Mesendoderm (in vitro differentiated cells): ENCODE measurements at regions not wholly inside any gene's neighbourhood (a gene's known extent, or its start where the extent isn't known, plus 50 kb on each side); places are given as distances from the start of the nearest gene placed in this dataset.

ENCODE experiments used
- DNase-seq: peaks from one replicate; pipeline ENCODE4 v3.0.0; 2013
- H2AK5ac ChIP-seq: 2 replicates; pipeline ENCODE4 v1.6.1; 2013; ENCODE audit warnings: low read length, inconsistent platforms
- H2BK120ac ChIP-seq: 2 replicates; pipeline ENCODE4 v1.6.1; 2013; ENCODE audit warnings: low read depth, mild to moderate bottlenecking, low read length, moderate library complexity, mixed read lengths
- H2BK15ac ChIP-seq: replicated peaks from 2 replicates; pipeline ENCODE4 v1.6.1; 2013; ENCODE audit warnings: low read depth, mild to moderate bottlenecking, moderate library complexity
- H2BK5ac ChIP-seq: 2 replicates; pipeline ENCODE4 v1.6.1; 2013; ENCODE audit warnings: low read length, inconsistent platforms
- H3K18ac ChIP-seq: 2 replicates; pipeline ENCODE4 v1.6.1; 2013; ENCODE audit warnings: mild to moderate bottlenecking, low read length, mixed read lengths
- H3K23ac ChIP-seq: one replicate; pipeline ENCODE4 v1.6.1; 2013; ENCODE audit warnings: low read length
- H3K27ac ChIP-seq: 2 replicates; pipeline ENCODE4 v1.5.1; 2013; ENCODE audit warnings: low read depth, mild to moderate bottlenecking, inconsistent platforms, low read length, moderate library complexity
- H3K27me3 ChIP-seq: 2 replicates; pipeline ENCODE4 v1.6.1; 2013; ENCODE audit warnings: low read length, control low read depth, mild to moderate bottlenecking, inconsistent platforms; ENCODE audit not compliant: insufficient read depth, poor library complexity
- H3K36me3 ChIP-seq: 2 replicates; pipeline ENCODE4 v1.6.1; 2013; ENCODE audit warnings: low read length, inconsistent platforms; ENCODE audit not compliant: control insufficient read depth, insufficient read depth
- H3K4ac ChIP-seq: one replicate; pipeline ENCODE4 v1.6.1; 2013; ENCODE audit warnings: low read depth, mild to moderate bottlenecking, low read length, moderate library complexity
- H3K4me1 ChIP-seq: 2 replicates; pipeline ENCODE4 v1.6.1; 2013; ENCODE audit warnings: low read depth, low read length, inconsistent platforms; ENCODE audit not compliant: control insufficient read depth
- H3K4me2 ChIP-seq: 2 replicates; pipeline ENCODE4 v1.6.1; 2013; ENCODE audit warnings: low read length
- H3K4me3 ChIP-seq: 2 replicates; pipeline ENCODE4 v1.5.1; 2013; ENCODE audit warnings: mild to moderate bottlenecking, low read length
- H3K56ac ChIP-seq: one replicate; pipeline ENCODE4 v1.6.1; 2013; ENCODE audit warnings: low read length
- H3K79me1 ChIP-seq: 2 replicates; pipeline ENCODE4 v1.6.1; 2013; ENCODE audit warnings: low read length, inconsistent platforms
- H3K79me2 ChIP-seq: 2 replicates; pipeline ENCODE4 v1.6.1; 2013; ENCODE audit warnings: mild to moderate bottlenecking, low read length; ENCODE audit not compliant: control insufficient read depth, insufficient read depth
- H3K9ac ChIP-seq: 2 replicates; pipeline ENCODE4 v1.6.1; 2013; ENCODE audit warnings: low read length, inconsistent platforms
- H4K5ac ChIP-seq: one replicate; pipeline ENCODE4 v1.6.1; 2013; ENCODE audit warnings: low read length
- H4K8ac ChIP-seq: one replicate; pipeline ENCODE4 v1.6.1; 2013; ENCODE audit warnings: low read depth, mild to moderate bottlenecking, control low read depth, low read length, moderate library complexity
- WGBS: extraction: QIAGEN DNeasy Blood & Tissue Kit; methylation state at CpG from one replicate; pipeline ENCODE4 v1.1.7; 2013; ENCODE audit warnings: low lambda C conversion rate, missing lambda C conversion rate; ENCODE audit not compliant: insufficient coverage; ENCODE audit errors: extremely low coverage; 5-methylcytosine and 5-hydroxymethylcytosine counted together

GRCh38 chr13:82597747-82598146 lies 1284.5 kb downstream of the SLITRK1 start:
- Histone ChIP-seq H4K8ac (no peak overlapping the region), H3K56ac (no peak overlapping the region), H2BK120ac (no peak overlapping the region), H4K5ac (no peak overlapping the region), H3K23ac (no peak overlapping the region), H3K27me3 (no peaks in the 10 kb centered on the region), H3K27ac (no peak overlapping the region), H3K79me2 (no peaks in the 10 kb centered on the region), H2BK5ac (no peak overlapping the region), H2BK15ac (no peak overlapping the region), H3K4me1 (no peaks in the 10 kb centered on the region), H3K36me3 (no peaks in the 10 kb centered on the region), H3K4me2 (no peak overlapping the region), H3K9ac (no peak overlapping the region), H3K4me3 (no peak overlapping the region), H3K79me1 (no peaks in the 10 kb centered on the region), H3K4ac (no peak overlapping the region), H2AK5ac (no peak overlapping the region), H3K18ac (no peak overlapping the region)
- WGBS, result no CpG with 5 or more reads among the region's 6 CpGs
- peak; percentile 64 for DNase-seq

- H3K4ac ChIP-seq, result no peak overlapping the region
- no peak overlapping the region for H3K4me2 ChIP-seq
- no peak overlapping the region for H2BK5ac ChIP-seq
- H3K79me1 ChIP-seq, result no peaks in the 10 kb centered on the region
- no peak overlapping the region for H3K4me3 ChIP-seq
- H3K27ac ChIP-seq, result no peak overlapping the region
- no peak for DNase-seq
- no peak overlapping the region for H3K56ac ChIP-seq
- no peak overlapping the region for H3K18ac ChIP-seq
- no peaks in the 10 kb centered on the region for H3K79me2 ChIP-seq
- no peak overlapping the region for H2BK15ac ChIP-seq
- no peak overlapping the region for H2AK5ac ChIP-seq
- no peak overlapping the region for H2BK120ac ChIP-seq
- H4K8ac ChIP-seq, result no peak overlapping the region
- no peak overlapping the region for H3K9ac ChIP-seq
- H3K27me3 ChIP-seq, result no peaks in the 10 kb centered on the region
- no peak overlapping the region for H3K23ac ChIP-seq
- H4K5ac ChIP-seq, result no peak overlapping the region
- no CpG with 5 or more reads among the region's 1 CpG for WGBS
- H3K36me3 ChIP-seq, result no peaks in the 10 kb centered on the region
- H3K4me1 ChIP-seq, result no peaks in the 10 kb centered on the region
Observed at GRCh38 chr13:82593239-82593638, 1289.0 kb downstream of the SLITRK1 start.

- no peaks in the 10 kb centered on the region for H3K36me3 ChIP-seq
- no peak overlapping the region for H4K5ac ChIP-seq
- no peak overlapping the region for H3K9ac ChIP-seq
- no peaks in the 10 kb centered on the region for H3K79me1 ChIP-seq
- no peak overlapping the region for H2BK15ac ChIP-seq
- H4K8ac ChIP-seq, result no peak overlapping the region
- no peak overlapping the region for H3K4ac ChIP-seq
- no peaks in the 10 kb centered on the region for H3K4me1 ChIP-seq
- no peak overlapping the region for H3K4me2 ChIP-seq
- H3K79me2 ChIP-seq, result no peaks in the 10 kb centered on the region
- H2BK5ac ChIP-seq, result no peak overlapping the region
- no peak overlapping the region for H3K23ac ChIP-seq
- no peak overlapping the region for H3K4me3 ChIP-seq
- no peak overlapping the region for H2BK120ac ChIP-seq
- H2AK5ac ChIP-seq, result no peak overlapping the region
- WGBS, result no CpG with 5 or more reads among the region's 3 CpGs
- H3K18ac ChIP-seq, result no peak overlapping the region
- H3K56ac ChIP-seq, result no peak overlapping the region
- H3K27ac ChIP-seq, result no peak overlapping the region
- DNase-seq, result no peak
- H3K27me3 ChIP-seq, result no peaks in the 10 kb centered on the region
Observed at GRCh38 chr13:82571653-82572052, 1310.6 kb downstream of the SLITRK1 start.

GRCh38 chr13:82569581-82569980 lies 1312.7 kb downstream of the SLITRK1 start:
- Histone ChIP-seq H3K4me2 (no peak overlapping the region), H3K18ac (no peak overlapping the region), H3K4me3 (no peak overlapping the region), H4K8ac (no peak overlapping the region), H3K36me3 (no peaks in the 10 kb centered on the region), H3K23ac (no peak overlapping the region), H3K4me1 (no peaks in the 10 kb centered on the region), H3K4ac (no peak overlapping the region), H3K27ac (no peak overlapping the region), H3K79me2 (no peaks in the 10 kb centered on the region), H4K5ac (no peak overlapping the region), H3K79me1 (no peaks in the 10 kb centered on the region), H2BK5ac (no peak overlapping the region), H3K27me3 (no peaks in the 10 kb centered on the region), H3K9ac (no peak overlapping the region), H2BK15ac (no peak overlapping the region), H3K56ac (no peak overlapping the region), H2BK120ac (no peak overlapping the region), H2AK5ac (no peak overlapping the region)
- no peak for DNase-seq
- WGBS, result no CpG with 5 or more reads among the region's 1 CpG

GRCh38 chr13:82566864-82567263 lies 1315.4 kb downstream of the SLITRK1 start:
- no peaks in the 10 kb centered on the region for H3K4me1 ChIP-seq
- no peak overlapping the region for H3K18ac ChIP-seq
- no peak overlapping the region for H2BK120ac ChIP-seq
- no peak overlapping the region for H3K23ac ChIP-seq
- H3K27me3 ChIP-seq, result no peaks in the 10 kb centered on the region
- no peaks in the 10 kb centered on the region for H3K36me3 ChIP-seq
- no peak overlapping the region for H3K4ac ChIP-seq
- no peak overlapping the region for H2AK5ac ChIP-seq
- H4K8ac ChIP-seq, result no peak overlapping the region
- H3K56ac ChIP-seq, result no peak overlapping the region
- H3K79me2 ChIP-seq, result no peaks in the 10 kb centered on the region
- H3K79me1 ChIP-seq, result no peaks in the 10 kb centered on the region
- no CpG with 5 or more reads among the region's 5 CpGs for WGBS
- no peak overlapping the region for H4K5ac ChIP-seq
- H3K27ac ChIP-seq, result no peak overlapping the region
- H2BK15ac ChIP-seq, result no peak overlapping the region
- no peak overlapping the region for H3K4me3 ChIP-seq
- no peak overlapping the region for H2BK5ac ChIP-seq
- no peak overlapping the region for H3K9ac ChIP-seq
- no peak overlapping the region for H3K4me2 ChIP-seq
- DNase-seq, result no peak

GRCh38 chr13:82565201-82565600 lies 1317.1 kb downstream of the SLITRK1 start:
- WGBS, result no CpG with 5 or more reads among the region's 7 CpGs
- Histone ChIP-seq H2BK5ac (no peak overlapping the region), H3K56ac (no peak overlapping the region), H2BK15ac (no peak overlapping the region), H3K79me2 (no peaks in the 10 kb centered on the region), H3K27ac (no peak overlapping the region), H2AK5ac (no peak overlapping the region), H3K4me2 (no peak overlapping the region), H3K4me3 (no peak overlapping the region), H2BK120ac (no peak overlapping the region), H3K9ac (no peak overlapping the region), H3K18ac (no peak overlapping the region), H3K23ac (no peak overlapping the region), H4K8ac (no peak overlapping the region), H3K4me1 (no peaks in the 10 kb centered on the region), H3K79me1 (no peaks in the 10 kb centered on the region), H3K4ac (no peak overlapping the region), H3K36me3 (no peaks in the 10 kb centered on the region), H4K5ac (no peak overlapping the region), H3K27me3 (no peaks in the 10 kb centered on the region)
- DNase-seq, result no peak
